ENCODE measurements at regions not wholly inside any gene's neighbourhood (a gene's known extent, or its start where the extent isn't known, plus 50 kb on each side); places are given as distances from the start of the nearest gene placed in this dataset.
"Not testable (repeated sequence)": the region's sequence is repeated elsewhere in the genome, so short reads cannot be mapped to it uniquely, and the experiment has no call there.

DNA sequence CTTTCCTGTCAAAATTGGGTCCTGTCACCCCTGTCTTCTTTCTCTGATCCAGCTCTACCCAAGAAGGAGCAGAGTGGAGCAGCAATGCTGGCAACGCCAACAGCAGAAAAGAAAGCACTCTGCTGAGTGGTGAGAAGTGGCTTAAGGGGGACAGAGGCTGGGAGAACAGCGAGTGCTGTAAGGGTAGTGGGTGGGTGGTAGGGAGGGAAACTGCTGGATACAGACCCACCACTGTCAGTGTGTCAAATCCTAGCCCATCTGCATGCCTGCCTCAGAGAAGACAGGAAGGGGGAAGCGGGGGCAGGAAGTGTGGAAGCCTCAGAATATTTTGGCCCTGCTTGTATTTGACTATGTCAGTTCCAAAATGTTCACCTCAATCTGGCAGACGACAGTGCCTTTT lies 170.4 kb upstream of the MAST4 start:
- no peak for DNase-seq

DNA sequence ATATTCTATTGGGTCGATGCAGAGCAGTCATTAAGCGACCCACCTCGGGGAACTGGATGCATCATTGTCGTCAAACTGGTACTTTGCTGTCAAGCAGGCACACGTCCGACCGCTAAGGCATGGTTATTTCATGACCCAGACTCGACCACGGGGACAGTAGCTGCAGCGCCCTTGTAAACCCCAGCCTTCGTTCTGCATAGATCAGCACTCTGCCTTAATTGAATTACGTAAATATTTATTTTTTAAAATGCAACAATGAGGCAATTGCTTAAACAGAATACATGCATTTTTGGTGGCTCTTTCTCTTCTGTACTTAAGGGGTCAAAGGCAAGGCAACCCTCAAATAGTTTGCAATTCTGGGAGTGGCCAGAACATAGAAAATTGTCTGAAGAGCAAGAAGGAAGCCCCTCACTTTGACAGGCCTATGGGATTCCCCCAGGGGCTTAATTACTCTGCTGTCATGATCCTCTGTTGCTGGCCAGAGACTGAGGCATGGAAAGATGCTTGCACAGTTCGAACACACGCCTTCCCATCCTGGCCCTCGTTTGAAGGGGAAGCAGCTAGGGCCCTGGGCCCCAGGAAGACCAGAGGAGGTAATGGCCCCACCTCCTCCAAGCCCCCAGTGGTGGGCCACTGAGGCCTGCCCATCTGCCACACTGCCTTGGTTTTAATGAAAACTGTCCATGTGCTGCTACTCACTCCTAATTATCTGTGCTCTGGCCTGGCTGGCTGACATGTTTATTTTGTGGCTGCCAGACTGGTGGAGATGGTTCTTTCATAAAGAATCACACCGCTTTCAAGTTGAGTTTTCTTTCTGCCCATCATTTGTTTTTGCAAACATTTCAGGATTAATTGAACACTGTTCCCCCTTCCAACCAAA lies 169.7 kb upstream of the MAST4 start:
- DNase-seq: no peak

DNA sequence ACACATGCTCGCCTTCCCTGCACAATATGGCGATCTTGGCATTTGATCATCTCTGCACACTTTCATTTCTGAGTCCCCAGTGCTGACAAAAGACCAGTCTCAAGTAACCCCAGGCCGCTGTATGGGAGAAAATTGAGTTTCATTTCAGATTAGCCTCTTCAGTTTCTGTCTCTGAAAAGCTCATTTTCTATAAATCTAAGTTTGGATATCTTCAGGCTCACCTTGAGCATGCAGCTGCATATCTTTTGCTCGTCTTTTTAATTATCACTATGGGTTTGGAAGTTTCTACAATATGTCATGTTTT lies 169.1 kb upstream of the MAST4 start:
- no peak for DNase-seq

DNA sequence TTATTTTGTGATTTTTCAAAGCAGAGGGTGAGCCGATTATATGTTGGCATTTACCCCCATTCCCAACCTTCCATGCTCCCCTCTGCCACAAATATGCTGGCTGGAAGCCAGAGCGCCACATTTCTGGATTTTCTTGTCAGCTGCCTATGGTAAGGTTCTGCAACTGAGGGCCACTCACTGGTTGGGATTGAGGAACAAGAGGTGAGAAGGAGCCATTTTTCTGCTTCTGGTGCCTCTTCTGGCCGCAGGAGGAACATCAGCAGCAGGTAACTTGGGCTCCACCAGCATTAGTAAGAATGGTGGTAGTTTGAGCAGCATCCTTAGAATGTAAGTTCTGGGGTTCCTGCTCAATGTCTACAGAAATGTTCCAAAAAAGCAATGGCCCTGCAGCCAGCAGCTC lies 159.5 kb upstream of the MAST4 start:
- DNase-seq: no peak

DNA sequence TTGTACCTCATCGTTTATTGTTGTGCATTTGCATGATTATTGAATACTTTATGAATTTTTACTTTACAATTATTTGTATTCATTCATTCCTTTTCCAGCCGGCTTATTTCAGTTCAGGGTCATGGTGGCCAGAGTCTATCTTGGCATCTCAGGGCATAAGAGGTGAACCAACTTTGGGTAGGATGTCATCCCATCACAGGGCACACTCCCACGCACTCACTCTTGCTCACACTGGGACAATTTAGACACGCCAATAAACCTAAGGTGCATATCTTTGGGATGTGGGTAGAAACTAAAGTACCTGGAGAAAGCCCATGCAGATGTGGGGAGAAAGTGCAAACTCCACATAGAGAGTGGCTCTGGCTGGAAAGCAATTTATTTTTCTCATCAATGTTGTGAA lies 158.1 kb upstream of the MAST4 start:
- DNase-seq: no peak

DNA sequence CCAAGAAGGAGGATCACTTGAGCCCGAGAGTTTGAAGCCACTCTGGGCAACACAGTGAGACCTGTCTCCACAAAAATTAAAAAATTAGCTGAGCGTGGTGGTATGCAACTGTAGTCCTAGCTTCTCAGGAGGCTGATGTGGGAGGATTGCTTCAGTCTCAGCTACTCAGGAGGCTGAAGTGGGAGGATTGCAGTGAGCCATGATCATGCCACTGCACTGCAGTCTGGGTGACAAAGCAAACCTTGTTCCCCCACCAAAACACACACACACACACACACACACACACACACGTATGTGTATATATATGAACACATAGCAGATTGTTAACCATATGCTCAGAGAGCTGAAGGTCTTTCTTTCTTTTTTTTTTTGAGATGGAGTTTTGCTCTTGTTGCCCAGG lies 157.5 kb upstream of the MAST4 start:
- DNase-seq: no peak

DNA sequence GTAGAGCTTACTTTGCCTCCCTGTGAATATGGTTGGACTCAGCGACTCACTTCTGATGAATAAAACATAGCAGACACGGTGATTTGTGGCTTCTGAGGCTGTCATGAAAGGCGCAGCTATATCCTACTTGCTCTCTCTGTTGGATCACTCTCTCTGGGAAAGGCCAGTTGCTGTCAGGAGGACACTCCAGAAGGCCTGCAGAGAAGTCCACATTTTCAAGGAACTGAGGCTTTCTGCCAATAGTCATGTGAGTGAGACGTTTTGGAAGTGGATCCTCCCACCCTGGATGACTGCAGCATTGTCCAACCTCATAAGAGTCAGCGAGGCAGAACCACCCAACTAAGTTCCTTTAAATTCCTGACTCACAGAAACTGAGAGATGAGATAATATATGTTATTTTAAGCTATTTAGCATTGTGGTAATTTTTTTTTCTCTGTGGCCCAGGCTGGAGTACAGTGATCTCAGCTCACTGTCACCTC lies 156.0 kb upstream of the MAST4 start:
- no peak for DNase-seq

DNA sequence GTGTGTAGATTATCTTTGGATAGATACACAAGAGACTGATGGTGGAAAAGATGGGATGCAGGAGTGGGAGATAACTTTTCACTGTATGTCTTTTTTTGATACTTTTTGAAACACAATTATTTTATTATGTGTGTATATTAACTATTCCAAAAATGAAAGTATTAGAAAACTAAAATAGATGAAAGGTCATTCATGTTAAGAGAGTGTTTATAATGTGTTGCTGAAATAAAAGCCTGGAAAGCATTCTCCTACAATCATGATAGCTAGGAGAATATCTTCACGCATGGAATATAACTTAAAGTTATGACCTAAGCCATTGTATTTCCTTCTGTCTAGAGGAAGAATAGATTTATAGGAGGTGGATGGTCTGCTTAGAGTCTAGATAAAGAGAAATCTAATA lies 154.8 kb upstream of the MAST4 start:
- no peak for DNase-seq

DNA sequence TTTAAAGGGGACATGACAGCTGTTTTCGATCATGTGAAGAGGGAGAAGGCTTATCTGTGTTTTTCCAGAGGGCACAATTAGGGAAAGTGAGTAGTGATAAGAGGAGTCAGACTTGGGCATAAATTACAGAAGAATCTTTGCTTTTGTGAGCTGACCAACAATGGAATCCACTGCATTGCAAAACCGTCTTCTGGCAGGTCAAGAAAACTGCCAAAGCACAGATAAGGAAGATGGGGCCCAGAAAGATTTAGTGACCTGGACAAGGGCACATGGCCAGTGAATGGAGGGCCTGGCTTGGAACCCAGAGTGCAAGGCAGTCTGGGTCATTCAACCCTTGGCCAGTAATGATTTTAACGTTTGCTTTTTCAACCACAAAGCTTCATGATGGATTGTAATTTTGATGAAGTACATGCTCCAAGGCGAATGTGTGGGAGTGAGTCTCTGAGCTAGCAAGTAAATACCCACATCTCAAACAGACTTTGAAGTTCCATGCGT lies 153.2 kb upstream of the MAST4 start:
- DNase-seq: no peak

DNA sequence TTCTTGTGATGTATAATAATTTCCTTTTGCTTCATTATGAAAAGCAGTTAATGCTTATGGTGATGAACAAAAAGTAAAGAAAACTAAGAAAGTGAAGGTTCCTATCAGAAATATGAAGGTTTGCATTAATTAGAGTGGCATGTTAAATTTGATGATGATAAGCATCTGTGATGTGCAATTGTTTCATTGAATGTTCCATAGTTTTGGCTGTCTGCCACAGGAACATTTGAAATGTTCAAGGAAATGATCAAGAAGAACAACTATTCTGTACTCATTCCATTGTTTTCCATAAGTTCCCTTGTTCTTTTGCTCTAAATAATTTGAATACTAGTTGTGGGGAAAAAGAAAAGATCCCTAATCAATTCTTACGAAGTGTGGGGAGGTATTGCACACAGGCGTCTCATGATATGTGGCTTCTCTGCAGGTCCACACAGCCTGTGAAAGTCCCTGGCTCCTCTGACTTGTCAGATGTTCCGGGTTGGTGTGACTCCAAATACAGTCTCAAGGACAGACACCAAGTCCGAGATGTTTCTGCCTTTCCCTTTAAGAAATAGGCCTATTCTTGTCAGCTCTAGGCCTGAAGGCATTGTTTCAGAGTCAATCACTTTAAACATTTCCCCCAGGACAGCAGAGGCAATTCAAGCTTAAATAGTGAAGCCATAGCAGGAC lies 152.6 kb upstream of the MAST4 start:
- no peak for DNase-seq

DNA sequence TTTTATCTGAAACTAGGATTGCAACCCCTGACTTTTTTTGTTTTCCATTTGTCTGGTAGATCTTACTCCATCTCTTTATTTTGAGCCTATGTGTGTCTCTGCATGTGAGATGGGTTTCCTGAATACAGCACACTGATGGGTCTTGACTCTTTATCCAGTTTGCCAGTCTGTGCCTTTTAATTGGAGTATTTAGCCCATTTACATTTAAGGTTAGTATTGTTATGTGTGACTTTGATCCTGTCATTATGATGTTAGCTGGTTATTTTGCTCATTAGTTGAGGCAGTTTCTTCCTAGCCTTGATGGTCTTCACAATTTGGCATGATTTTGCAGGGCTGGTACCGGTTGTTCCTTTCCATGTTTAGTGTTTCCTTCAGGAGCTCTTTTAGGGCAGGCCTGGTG lies 148.1 kb upstream of the MAST4 start:
- DNase-seq: not testable (repeated sequence)

DNA sequence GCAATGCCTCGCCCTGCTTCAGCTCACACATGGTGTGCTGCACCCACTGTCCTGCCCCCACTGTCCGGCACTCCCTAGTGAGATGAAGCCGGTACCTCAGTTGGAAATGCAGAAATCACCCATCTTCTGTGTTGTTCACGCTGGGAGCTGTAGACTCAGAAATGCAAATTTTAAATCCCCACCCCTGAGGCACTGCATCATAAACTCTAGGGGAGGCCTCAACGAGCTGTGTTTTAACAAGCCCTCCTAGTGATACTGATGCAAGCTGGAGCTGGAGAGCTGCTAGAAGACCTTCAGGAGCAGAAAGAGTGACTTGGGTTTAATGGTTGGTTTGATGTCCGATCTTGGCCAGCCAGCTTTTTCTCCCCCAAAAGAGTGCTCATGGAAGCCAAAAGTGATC lies 146.0 kb upstream of the MAST4 start:
- DNase-seq: no peak

DNA sequence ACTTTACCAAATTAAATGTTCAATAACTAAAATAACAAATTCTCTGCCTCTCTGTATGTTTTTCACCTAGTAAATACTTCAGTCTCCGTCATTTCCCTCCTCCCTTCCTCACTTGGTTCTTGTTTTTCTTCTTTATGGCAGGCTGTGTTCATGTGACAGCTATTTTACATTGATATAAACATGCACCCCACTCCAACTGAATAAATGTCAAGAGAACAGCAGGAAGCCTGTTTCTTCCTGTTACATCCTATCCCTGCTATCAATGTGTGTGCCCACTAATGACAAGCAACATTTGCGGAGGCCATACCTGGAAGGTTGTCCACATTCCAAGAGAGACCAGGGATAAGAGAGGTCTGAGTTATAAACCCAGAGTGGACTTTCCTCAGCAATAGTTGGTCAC lies 145.2 kb upstream of the MAST4 start:
- DNase-seq: no peak

DNA sequence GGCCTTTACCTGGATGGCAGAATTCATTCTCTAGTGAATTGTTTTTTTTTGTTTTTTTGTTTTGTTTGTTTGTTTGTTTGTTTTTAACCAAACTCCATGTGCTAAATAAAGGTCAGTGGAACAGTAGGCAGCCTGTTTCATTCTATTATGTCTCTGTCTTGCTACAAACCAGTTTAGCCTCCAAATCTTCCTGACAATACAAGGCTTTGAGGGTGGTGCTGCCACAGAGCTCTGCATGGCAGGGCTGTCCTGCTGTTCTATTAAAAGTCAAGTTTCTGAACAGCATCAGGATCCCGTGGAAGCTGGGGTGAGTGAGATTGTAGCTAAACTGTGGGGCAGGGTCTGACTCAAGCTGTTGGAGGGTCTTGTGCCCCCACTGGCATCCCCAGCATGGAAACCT lies 144.1 kb upstream of the MAST4 start:
- DNase-seq: no peak

DNA sequence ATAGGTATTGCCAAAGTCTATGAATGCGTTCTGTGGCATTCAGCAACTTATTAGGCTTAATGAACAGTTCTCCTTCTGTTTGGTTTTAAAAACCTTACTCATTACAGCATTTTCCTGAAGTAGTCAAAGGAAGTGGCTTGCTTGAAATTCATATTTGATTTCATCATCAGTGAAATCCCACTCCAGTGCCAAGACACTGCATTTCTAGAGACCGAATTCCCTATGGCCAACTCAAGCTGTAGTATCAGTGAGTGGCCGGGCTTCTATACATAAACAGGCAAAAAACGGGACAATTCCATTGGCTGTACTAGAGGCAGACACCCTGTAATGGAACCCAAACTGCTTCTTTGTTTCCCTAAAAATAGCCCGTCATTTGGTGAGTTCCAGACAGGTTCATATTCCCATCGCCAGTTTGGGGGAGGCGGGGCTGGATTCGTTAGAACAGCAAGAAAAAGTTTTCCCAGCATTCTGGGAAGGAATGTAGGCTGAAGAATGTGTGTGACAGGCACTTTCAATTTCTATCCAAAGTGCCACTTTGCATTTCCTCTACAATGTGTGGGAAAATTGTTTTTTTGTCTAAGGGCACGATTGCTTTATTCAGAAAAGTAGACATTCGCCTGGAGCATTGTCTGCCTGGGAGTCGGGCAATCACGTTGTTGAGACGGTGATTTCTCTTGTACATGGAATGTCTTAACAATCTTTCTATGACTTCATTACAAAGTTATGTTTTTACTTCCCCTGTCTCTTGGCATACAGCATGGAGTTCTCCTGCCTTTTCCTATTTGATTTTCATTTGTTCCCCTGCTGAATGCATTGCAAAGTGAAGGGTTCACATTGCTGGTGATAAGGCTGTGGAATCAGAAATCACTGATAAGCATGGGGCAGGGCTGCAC lies 141.8 kb upstream of the MAST4 start:
- DNase-seq: no peak

DNA sequence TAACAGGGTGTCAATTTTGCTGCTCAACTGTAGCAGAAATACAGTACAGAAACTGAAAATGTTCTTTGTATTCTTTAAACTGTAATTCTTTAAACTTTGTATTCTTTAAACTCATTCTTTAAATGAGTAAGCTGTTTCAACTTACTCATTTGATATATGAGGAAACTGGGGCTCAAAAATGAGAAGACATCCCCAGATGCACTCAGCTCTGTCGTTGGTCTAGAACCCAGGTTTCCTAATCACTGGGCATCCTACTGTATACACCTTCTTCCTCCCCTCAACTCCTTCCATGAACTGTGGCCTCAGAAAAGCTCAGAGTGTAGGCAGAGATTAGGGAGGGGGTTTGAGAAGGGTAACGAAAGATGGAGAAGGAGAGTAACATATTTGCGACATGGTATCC lies 136.5 kb upstream of the MAST4 start:
- DNase-seq: no peak

DNA sequence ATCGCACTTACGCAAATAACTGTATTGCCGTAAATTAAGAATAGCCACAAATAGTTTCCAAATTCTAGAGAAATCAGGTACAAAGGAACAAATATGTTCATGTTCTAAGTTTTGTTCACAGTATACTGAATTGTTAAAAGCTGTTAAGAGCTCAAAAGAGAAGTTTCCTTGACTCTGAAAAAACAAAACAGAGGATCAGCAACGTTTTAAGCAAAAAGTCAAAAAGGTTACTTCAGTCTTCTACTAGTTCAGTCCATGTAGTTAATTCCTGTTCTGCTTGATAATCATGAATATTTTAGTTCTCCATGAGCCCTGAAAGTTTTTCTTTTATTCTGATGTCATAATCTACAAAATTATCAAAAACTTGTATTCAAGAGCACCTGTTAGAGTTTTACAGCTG lies 128.6 kb upstream of the MAST4 start:
- no peak for DNase-seq

DNA sequence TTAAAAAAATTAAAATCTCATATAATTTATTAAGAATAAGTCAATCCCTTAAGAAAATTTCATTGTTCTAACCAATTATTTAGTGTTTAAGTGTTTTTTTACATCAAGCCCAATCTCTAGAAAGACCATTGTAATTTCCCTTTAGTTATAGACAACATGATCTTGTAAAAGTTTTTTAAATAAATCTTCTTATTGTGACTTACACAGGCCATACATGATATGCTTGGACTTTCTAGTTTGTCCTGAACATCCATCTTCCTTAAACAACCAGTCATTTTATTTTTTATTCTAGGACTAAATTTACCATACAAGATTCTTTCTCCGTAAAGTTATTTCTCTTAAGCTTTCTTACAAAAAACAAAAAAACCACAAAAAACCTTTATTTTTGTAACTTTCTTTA lies 126.5 kb upstream of the MAST4 start:
- DNase-seq: no peak

DNA sequence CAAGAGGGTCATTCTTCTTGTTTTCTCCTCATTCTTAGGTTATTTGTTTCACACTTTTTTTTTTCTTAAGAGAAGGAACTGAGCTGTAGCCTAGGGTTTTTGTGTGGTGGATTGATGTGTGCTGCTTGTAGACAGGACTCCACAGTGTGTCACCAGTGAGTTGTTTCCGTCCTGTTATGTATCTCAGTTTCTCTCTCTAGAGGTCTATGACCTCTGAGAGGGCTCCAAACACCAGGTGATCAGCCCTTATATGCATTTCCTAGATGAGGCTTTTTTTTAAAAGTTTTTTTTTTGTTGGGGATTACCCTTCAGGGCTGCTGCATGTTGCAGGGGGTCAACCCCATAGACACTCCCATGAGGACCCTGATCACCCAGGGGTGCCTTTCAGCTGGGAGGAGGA lies 124.2 kb upstream of the MAST4 start:
- no peak for DNase-seq

DNA sequence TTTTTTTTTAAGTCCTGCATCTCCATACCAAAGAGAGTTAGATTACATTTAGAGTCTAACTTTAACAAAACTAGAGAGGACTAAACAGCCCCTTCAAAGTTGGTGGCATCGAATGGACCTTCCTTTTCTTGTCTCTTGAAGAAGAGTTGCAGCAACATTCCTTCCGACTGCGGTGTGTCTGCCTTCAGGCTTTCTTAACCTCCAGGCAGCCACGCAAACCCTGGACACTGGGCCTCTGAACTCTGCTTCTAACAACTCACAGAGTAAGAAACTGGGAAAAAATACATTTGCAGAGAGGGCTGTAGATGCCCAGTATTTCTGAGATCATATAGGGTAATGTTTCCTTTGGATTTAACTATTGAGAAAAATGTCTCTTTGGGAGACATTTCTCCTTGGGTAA lies 120.5 kb upstream of the MAST4 start:
- no peak for DNase-seq

DNA sequence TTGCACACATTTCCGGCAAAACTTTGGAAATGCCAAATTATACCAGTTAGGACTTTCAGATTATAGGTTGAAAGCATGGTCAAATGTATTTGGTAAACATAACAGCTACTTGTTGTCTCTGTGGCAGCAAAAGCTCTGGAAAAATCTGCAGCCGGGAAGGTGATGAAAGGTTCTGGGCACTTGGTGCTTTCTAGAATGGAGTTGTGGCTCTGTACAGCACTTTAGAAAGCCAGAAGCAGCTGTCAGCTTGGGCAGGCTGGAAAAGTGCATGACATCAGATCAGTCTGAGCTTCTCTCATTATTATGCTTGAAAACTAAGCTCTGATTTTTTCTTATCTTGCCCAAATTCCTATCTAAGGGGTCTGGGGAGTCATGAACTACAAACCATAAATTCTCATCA lies 118.6 kb upstream of the MAST4 start:
- no peak for DNase-seq

DNA sequence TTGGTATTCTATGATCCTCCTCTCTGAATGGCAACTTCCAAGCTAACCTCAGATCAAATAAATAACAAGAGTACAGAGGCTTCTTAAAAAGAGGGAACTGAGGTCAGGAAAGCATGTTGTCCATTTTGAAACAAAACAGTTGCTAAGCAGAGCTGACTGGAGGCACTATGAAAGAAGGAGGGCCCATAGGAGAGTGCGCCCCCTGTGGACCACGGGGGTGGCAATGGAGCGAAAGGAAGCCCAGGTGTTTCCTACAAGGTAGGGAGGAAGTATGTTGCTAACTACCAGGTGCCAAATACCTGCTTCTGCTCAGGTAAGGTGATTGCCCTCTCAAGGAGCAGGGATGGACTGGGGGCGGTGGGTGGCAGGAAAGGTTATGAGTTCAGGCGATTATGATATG lies 101.8 kb upstream of the MAST4 start:
- DNase-seq: no peak

DNA sequence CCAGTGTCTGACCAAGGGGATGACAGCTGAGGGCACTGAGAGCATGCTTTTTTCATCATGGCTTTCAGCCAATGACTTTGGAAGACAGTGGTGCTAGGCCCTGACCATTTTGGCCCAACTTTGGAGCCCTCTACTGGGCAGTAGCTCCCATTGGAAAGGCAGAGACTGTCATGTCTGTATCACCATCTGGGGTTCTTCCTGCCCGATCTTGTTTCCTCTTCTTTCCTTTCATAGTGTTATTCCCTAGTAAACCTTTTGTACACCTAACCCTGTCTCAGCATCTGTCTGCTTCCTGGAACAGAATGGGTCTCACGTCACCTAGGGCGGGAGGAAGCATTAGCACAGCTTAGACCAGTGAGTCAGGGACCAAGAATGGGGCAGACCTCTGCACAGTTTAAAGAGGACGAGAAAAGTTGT lies 97.4 kb upstream of the MAST4 start:
- no peak for DNase-seq

All from NCI-H187 treated with DMSO at 0.1 percent for 48 hours (cell line).